H1 (cell line): ENCODE measurements at regions not wholly inside any gene's neighbourhood (a gene's known extent, or its start where the extent isn't known, plus 50 kb on each side); places are given as distances from the start of the nearest gene placed in this dataset.

ENCODE experiments used
- CTCF ChIP-seq, 3 experiments: IDR thresholded peaks; 1 replicate in 2 of 3; 2 replicates in 1 of 3; pipeline versions ENCODE4 v1.5.1 to v1.6.1; 2011; ENCODE audit warnings: low read length in 3 of 3, mild to moderate bottlenecking in 3 of 3, inconsistent platforms in 2 of 3, low read depth in 1 of 3, moderate library complexity in 1 of 3; ENCODE audit not compliant: insufficient read depth in 1 of 3; ENCODE audit errors: control extremely low read depth in 1 of 3
- HDAC2 ChIP-seq, 2 experiments: fragments of 300-600 bp in 1 of 2; sonication (generic) in 1 of 2; IDR thresholded peaks; 2 replicates each; pipeline ENCODE4 v1.6.1; 2011 to 2012; ENCODE audit warnings: low read depth in 2 of 2, low read length in 2 of 2, mild to moderate bottlenecking in 2 of 2, moderate library complexity in 2 of 2, borderline replicate concordance in 1 of 2, inconsistent platforms in 1 of 2
- TBP ChIP-seq: IDR thresholded peaks from 2 replicates; pipeline ENCODE4 v1.6.1; 2011; ENCODE audit warnings: low read depth, low read length, improper control_type of control experiment
- TF ChIP-seq, protein P1 (sequence below): IDR thresholded peaks from 2 replicates; pipeline ENCODE4 v1.6.1; 2012; ENCODE audit warnings: inconsistent platforms

- no peak for TF ChIP-seq CTCF (IDR thresholded peaks at IDR 0.05; ENCODE audit: control extremely low read depth in 1 of 3, insufficient read depth in 1 of 3, low read depth in 1 of 3, low read length in 3 of 3)
- TF ChIP-seq HDAC2 (IDR thresholded peaks at IDR 0.05; ENCODE audit: borderline replicate concordance in 1 of 2, low read depth in 2 of 2, low read length in 2 of 2) = no peak
- TF ChIP-seq, protein P1, sequence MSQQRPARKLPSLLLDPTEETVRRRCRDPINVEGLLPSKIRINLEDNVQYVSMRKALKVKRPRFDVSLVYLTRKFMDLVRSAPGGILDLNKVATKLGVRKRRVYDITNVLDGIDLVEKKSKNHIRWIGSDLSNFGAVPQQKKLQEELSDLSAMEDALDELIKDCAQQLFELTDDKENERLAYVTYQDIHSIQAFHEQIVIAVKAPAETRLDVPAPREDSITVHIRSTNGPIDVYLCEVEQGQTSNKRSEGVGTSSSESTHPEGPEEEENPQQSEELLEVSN = no peak
- TF ChIP-seq TBP = no peak
These were observed 154.4 kb upstream of the TWIST2 start (continued) for GRCh38 chr2:238693337-238694093.
